ENCODE measurements at regions not wholly inside any gene's neighbourhood (a gene's known extent, or its start where the extent isn't known, plus 50 kb on each side); places are given as distances from the start of the nearest gene placed in this dataset.

DNA sequence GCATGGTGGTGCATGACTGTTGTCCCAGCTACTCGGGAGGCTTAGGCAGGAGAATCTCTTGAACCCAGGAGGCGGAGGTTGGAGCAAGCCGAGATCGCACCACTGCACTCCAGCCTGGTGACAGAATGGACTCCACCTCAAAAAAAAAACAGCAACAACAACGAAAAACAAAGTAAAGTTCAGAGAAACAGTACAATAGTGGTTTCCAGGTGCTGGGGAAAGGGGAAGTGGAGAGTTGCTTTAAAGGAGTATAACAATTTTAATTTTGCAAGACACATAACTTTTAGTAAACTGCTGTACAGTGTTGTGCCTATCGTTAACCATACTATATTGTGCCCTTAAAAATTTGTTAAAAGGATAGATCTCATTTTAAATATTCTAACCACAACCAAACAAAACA, 662.7 kb upstream of the POT1 start:
- Mint-ChIP-seq H3K9me3 (ENCODE audit: low read depth) (no peaks in the 10 kb centered on the region), H3K36me3 (ENCODE audit: low read depth) (no peaks in the 10 kb centered on the region), H3K27me3 (no peaks in the 10 kb centered on the region), H3K27ac (no peak overlapping the region), H3K4me1 (no peaks in the 10 kb centered on the region), H3K4me3 (no peak overlapping the region)
- intact Hi-C loops (cut with DNase I, micrococcal nuclease) = no loop called here
- DNase-seq (no peak), ATAC-seq (no peak)
- ChIA-PET POLR2A (no interaction called here), CTCF (no interaction called here)

- Mint-ChIP-seq H3K9me3 (ENCODE audit: low read depth) (peaks cover 8% of the 10 kb centered on the region), H3K4me3 (no peak overlapping the region), H3K36me3 (ENCODE audit: low read depth) (no peaks in the 10 kb centered on the region), H3K27me3 (no peaks in the 10 kb centered on the region), H3K27ac (no peak overlapping the region), H3K4me1 (no peaks in the 10 kb centered on the region)
- ChIA-PET CTCF (no interaction called here), POLR2A (no interaction called here)
- DNase-seq (no peak), ATAC-seq (no peak)
- intact Hi-C loops (cut with DNase I, micrococcal nuclease) = no loop called here
Observed at GRCh38 chr7:125573126-125573525, 643.5 kb upstream of the POT1 start.

GRCh38 chr7:125572414-125572813, 642.8 kb upstream of the POT1 start:
- DNase-seq (no peak), ATAC-seq (no peak)
- H3K9me3 Mint-ChIP-seq (ENCODE audit: low read depth) = peaks cover 8% of the 10 kb centered on the region
- no peaks in the 10 kb centered on the region for H3K27me3 Mint-ChIP-seq
- no peaks in the 10 kb centered on the region for H3K36me3 Mint-ChIP-seq (ENCODE audit: low read depth)
- intact Hi-C loops (cut with DNase I, micrococcal nuclease) = no loop called here
- ChIA-PET POLR2A (no interaction called here), CTCF (no interaction called here)
- no peak overlapping the region for H3K27ac Mint-ChIP-seq
- H3K4me3 Mint-ChIP-seq = no peak overlapping the region
- H3K4me1 Mint-ChIP-seq = no peaks in the 10 kb centered on the region

DNA sequence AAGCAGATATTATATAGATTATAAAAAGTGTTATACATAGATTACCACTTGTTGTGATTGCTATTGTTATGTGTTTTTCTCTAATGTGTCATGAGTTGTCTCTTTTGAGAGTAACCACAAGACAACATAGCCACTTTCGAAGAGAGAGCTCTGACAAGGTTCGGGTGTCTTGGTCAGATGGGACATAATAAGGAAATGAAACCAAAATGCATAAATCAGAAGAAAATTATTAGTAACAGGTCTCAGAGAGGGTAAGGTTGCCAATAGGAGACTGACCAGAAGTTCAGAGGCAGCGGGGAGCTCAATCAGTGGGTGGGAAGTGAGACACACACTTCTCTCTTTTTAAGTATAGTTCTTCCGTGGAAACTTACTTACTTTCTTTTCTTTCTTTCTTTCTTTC, 639.2 kb upstream of the POT1 start:
- DNase-seq = no peak
- H3K36me3 Mint-ChIP-seq (ENCODE audit: low read depth) = no peaks in the 10 kb centered on the region
- peaks cover 3% of the 10 kb centered on the region for H3K9me3 Mint-ChIP-seq (ENCODE audit: low read depth)
- H3K4me1 Mint-ChIP-seq = no peaks in the 10 kb centered on the region
- intact Hi-C loops (cut with DNase I, micrococcal nuclease) = no loop called here
- H3K27me3 Mint-ChIP-seq = no peaks in the 10 kb centered on the region
- ChIA-PET POLR2A (no interaction called here), CTCF (no interaction called here)
- no peak overlapping the region for H3K4me3 Mint-ChIP-seq
- ATAC-seq = no peak
- H3K27ac Mint-ChIP-seq = no peak overlapping the region

DNA sequence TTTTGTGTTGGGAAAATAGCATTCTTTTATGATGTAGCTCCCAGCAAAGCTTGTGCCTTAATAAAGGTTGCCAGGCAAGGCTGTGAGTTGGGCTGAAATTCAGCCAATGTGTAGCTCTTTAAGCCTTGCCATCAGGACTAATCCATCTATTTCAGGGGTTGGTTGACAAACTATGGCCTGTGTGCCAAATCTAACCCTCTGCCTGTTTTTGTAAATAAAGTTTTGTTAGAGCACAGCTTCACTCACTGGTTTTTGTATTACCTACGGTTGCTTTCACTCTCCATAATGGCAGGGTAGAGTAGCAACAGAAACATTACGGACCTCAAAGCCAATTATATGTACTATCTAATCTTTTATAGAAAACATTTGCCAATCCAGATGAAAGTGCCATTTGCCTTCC, 638.1 kb upstream of the POT1 start:
- intact Hi-C loops (cut with DNase I, micrococcal nuclease) = no loop called here
- Mint-ChIP-seq H3K27me3 (no peaks in the 10 kb centered on the region), H3K36me3 (ENCODE audit: low read depth) (no peaks in the 10 kb centered on the region), H3K4me3 (no peak overlapping the region), H3K9me3 (ENCODE audit: low read depth) (peaks cover 3% of the 10 kb centered on the region), H3K4me1 (no peaks in the 10 kb centered on the region), H3K27ac (no peak overlapping the region)
- no peak for DNase-seq
- CTCF ChIA-PET = no interaction called here
- POLR2A ChIA-PET = no interaction called here
- ATAC-seq = no peak

GRCh38 chr7:125563964-125564529, 634.4 kb upstream of the POT1 start:
- POLR2A ChIA-PET = no interaction called here
- Mint-ChIP-seq H3K36me3 (ENCODE audit: low read depth) (no peaks in the 10 kb centered on the region), H3K9me3 (ENCODE audit: low read depth) (peaks cover 3% of the 10 kb centered on the region)

DNA sequence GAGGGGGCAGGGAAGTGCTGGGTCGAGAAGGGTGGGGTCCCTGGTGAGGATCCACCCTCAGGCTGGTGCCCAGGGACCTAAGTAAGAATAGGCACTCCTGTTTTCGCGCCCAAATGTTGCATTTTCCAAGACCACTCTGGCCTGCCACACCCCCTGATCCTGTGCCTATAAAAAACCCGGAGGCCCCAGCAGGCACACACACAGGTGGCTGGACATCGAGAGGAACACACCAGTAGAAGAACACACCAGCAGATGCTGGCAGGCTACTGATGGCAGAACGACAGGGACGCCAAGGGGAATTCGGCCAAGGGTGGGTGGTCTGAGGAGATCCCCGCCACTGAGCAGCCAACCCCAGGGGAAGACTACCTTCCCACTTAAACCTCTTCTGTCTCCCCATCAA, 633.9 kb upstream of the POT1 start:
- ATAC-seq (no peak), DNase-seq (no peak)
- POLR2A ChIA-PET = no interaction called here
- H3K4me1 Mint-ChIP-seq = no peaks in the 10 kb centered on the region
- no peak overlapping the region for H3K4me3 Mint-ChIP-seq
- H3K36me3 Mint-ChIP-seq (ENCODE audit: low read depth) = no peaks in the 10 kb centered on the region
- no peak overlapping the region for H3K27ac Mint-ChIP-seq
- H3K9me3 Mint-ChIP-seq (ENCODE audit: low read depth) = peaks cover 3% of the 10 kb centered on the region
- intact Hi-C loops (cut with DNase I, micrococcal nuclease) = no loop called here
- H3K27me3 Mint-ChIP-seq = no peaks in the 10 kb centered on the region
- CTCF ChIA-PET = no interaction called here

More at GRCh38 chr7:125563964-125564529, 634.4 kb upstream of the POT1 start:
- H3K4me3 Mint-ChIP-seq = no peak overlapping the region
- CTCF ChIA-PET = no interaction called here
- no peaks in the 10 kb centered on the region for H3K27me3 Mint-ChIP-seq
- DNase-seq = no peak
- H3K4me1 Mint-ChIP-seq = no peaks in the 10 kb centered on the region
- no peak overlapping the region for H3K27ac Mint-ChIP-seq
- ATAC-seq = no peak
- intact Hi-C loops (cut with DNase I, micrococcal nuclease) = no loop called here

- no peak overlapping the region for H3K4me3 Mint-ChIP-seq
- ATAC-seq (no peak), DNase-seq (no peak)
- H3K9me3 Mint-ChIP-seq (ENCODE audit: low read depth) = peaks cover 3% of the 10 kb centered on the region
- intact Hi-C loops (cut with DNase I, micrococcal nuclease) = no loop called here
- ChIA-PET CTCF (no interaction called here), POLR2A (no interaction called here)
- no peaks in the 10 kb centered on the region for H3K4me1 Mint-ChIP-seq
- no peak overlapping the region for H3K27ac Mint-ChIP-seq
- no peaks in the 10 kb centered on the region for H3K27me3 Mint-ChIP-seq
- H3K36me3 Mint-ChIP-seq (ENCODE audit: low read depth) = no peaks in the 10 kb centered on the region
Observed at GRCh38 chr7:125561006-125561405, 631.4 kb upstream of the POT1 start.

GRCh38 chr7:125559921-125560320, 630.3 kb upstream of the POT1 start:
- ChIA-PET POLR2A (no interaction called here), CTCF (no interaction called here)
- DNase-seq = no peak
- no peaks in the 10 kb centered on the region for H3K4me1 Mint-ChIP-seq
- H3K4me3 Mint-ChIP-seq = no peak overlapping the region
- no peak overlapping the region for H3K27ac Mint-ChIP-seq
- intact Hi-C loops (cut with DNase I, micrococcal nuclease) = no loop called here
- peaks cover 3% of the 10 kb centered on the region for H3K9me3 Mint-ChIP-seq (ENCODE audit: low read depth)
- no peaks in the 10 kb centered on the region for H3K27me3 Mint-ChIP-seq
- no peaks in the 10 kb centered on the region for H3K36me3 Mint-ChIP-seq (ENCODE audit: low read depth)
- ATAC-seq = no peak

DNA sequence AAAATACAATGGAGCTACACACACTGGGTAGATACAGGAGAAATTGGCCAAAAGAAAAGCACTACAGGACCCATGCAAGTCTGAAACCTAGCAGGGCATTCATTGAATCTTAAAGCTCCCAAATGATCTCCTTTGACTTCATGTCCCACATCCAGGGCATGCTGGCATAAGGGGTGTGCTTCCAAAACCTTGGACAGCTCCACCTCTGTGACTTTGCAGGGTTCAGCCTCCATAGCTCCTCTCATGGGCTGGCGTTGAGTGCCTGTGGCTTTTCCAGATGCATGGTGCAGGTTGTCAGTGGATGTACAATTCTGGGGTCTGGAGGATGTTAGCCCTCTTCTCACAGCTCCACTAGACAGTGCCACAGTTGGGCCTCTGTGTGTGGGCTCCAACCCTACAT, 626.3 kb upstream of the POT1 start:
- H3K4me1 Mint-ChIP-seq = no peaks in the 10 kb centered on the region
- intact Hi-C loops (cut with DNase I, micrococcal nuclease) = no loop called here
- ChIA-PET CTCF (no interaction called here), POLR2A (no interaction called here)
- no peak for DNase-seq
- H3K27ac Mint-ChIP-seq = no peak overlapping the region
- no peaks in the 10 kb centered on the region for H3K36me3 Mint-ChIP-seq (ENCODE audit: low read depth)
- H3K9me3 Mint-ChIP-seq (ENCODE audit: low read depth) = peaks cover 1% of the 10 kb centered on the region
- H3K27me3 Mint-ChIP-seq = no peaks in the 10 kb centered on the region
- H3K4me3 Mint-ChIP-seq = no peak overlapping the region
- ATAC-seq = no peak

GRCh38 chr7:125551008-125551407, 621.4 kb upstream of the POT1 start:
- peaks cover 3% of the 10 kb centered on the region for H3K9me3 Mint-ChIP-seq (ENCODE audit: low read depth)
- no peak for ATAC-seq
- CTCF ChIA-PET = no interaction called here

GRCh38 chr7:125547505-125547904, 617.9 kb upstream of the POT1 start:
- Mint-ChIP-seq H3K27me3 (no peaks in the 10 kb centered on the region), H3K4me1 (no peaks in the 10 kb centered on the region), H3K36me3 (ENCODE audit: low read depth) (no peaks in the 10 kb centered on the region), H3K4me3 (no peak overlapping the region), H3K9me3 (ENCODE audit: low read depth) (peaks cover 1% of the 10 kb centered on the region), H3K27ac (no peak overlapping the region)
- DNase-seq (no peak), ATAC-seq (no peak)
- ChIA-PET CTCF (no interaction called here), POLR2A (no interaction called here)
- intact Hi-C loops (cut with DNase I, micrococcal nuclease) = no loop called here

More at GRCh38 chr7:125551008-125551407, 621.4 kb upstream of the POT1 start:
- H3K4me1 Mint-ChIP-seq = no peaks in the 10 kb centered on the region
- DNase-seq = no peak
- H3K36me3 Mint-ChIP-seq (ENCODE audit: low read depth) = no peaks in the 10 kb centered on the region
- H3K27me3 Mint-ChIP-seq = no peaks in the 10 kb centered on the region
- intact Hi-C loops (cut with DNase I, micrococcal nuclease) = no loop called here
- POLR2A ChIA-PET = no interaction called here
- no peak overlapping the region for H3K27ac Mint-ChIP-seq
- no peak overlapping the region for H3K4me3 Mint-ChIP-seq

DNA sequence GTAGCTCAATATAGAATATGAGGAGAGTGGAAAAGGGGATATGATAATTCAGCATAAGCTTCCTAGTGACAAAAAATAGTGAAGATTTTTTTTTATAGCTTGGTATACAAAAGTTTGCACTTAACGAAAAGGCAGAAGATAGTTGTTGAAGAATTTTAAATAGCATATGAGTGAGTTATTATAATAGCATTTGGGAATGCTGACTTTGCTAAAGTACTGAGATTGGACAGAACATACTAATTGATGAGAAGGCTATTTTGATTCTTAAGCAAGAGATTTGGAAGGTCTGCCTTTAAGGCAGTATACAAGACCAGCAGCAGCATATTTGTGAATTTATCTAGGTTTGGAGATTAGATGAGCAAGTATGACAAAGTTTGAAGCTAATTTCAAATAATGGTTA, 600.9 kb upstream of the POT1 start:
- Mint-ChIP-seq H3K9me3 (ENCODE audit: low read depth) (peaks cover 2% of the 10 kb centered on the region), H3K36me3 (ENCODE audit: low read depth) (no peaks in the 10 kb centered on the region), H3K4me3 (no peak overlapping the region), H3K4me1 (no peaks in the 10 kb centered on the region), H3K27ac (no peak overlapping the region), H3K27me3 (no peaks in the 10 kb centered on the region)
- CTCF ChIA-PET = no interaction called here
- ATAC-seq (no peak), DNase-seq (no peak)
- POLR2A ChIA-PET = no interaction called here
- intact Hi-C loops (cut with DNase I, micrococcal nuclease) = no loop called here

Data from activated CD4-positive, alpha-beta T cell treated with anti-CD3 and anti-CD28 coated beads for 36 hours (primary cell).